Caco-2 (cell line): ENCODE measurements at regions not wholly inside any gene's neighbourhood (a gene's known extent, or its start where the extent isn't known, plus 50 kb on each side); places are given as distances from the start of the nearest gene placed in this dataset.

ENCODE experiments used
- BruUV-seq: library from RNA; stranded (reverse); fragments of 400-500 nt; replicated peaks from 2 replicates; lab custom pipeline; 2021; lab: Mats Ljungman, UMichigan
- CTCF ChIA-PET: fragments of 300-600 bp; sonication (Branson Sonifier 250); formaldehyde crosslinking; loops from one replicate; lab custom pipeline; 2022; ENCODE audit warnings: antibody characterized with exemption; lab: Charles Lee
- POLR2A ChIA-PET: fragments of 300-600 bp; sonication (Branson Sonifier 250); formaldehyde crosslinking; loops from one replicate; lab custom pipeline; 2022; ENCODE audit warnings: antibody characterized with exemption; lab: Charles Lee
- DNase-seq, 2 experiments: peaks; one replicate each; pipeline versions ENCODE4 v3.0.0 to v3.0.0-alpha.2; 2020 to 2022
- H3K27me3 ChIP-seq: replicated peaks from 2 replicates; pipeline ENCODE4 v1.6.0; 2011; ENCODE audit warnings: low read length; ENCODE audit not compliant: control insufficient read depth, insufficient read depth
- H3K36me3 ChIP-seq: 2 replicates; pipeline ENCODE4 v1.5.1; 2011; ENCODE audit warnings: low read length; ENCODE audit not compliant: control insufficient read depth, insufficient read depth
- H3K4me1 ChIP-seq: fragments of 250-450 bp; sonication (Bioruptor Pico); 2 replicates; pipeline ENCODE4 v1.5.1; 2020; ENCODE audit warnings: mild to moderate bottlenecking
- H3K4me3 ChIP-seq: 2 replicates; pipeline ENCODE4 v1.5.1; 2011; ENCODE audit warnings: low read depth, mild to moderate bottlenecking, control low read depth, low read length
- H3K9me3 ChIP-seq: fragments of 250-450 bp; sonication (Bioruptor Pico); 2 replicates; pipeline ENCODE4 v1.5.1; 2020; ENCODE audit warnings: mild to moderate bottlenecking, moderate library complexity
- H3K27ac Mint-ChIP-seq: one replicate; pipeline ENCODE4 v1.8.0; 2022; ENCODE audit warnings: mixed read lengths; ENCODE audit not compliant: unreplicated experiment
- H3K27me3 Mint-ChIP-seq: one replicate; pipeline ENCODE4 v1.8.0; 2022; ENCODE audit warnings: mixed read lengths; ENCODE audit not compliant: insufficient read depth, unreplicated experiment
- H3K36me3 Mint-ChIP-seq: one replicate; pipeline ENCODE4 v1.8.0; 2022; ENCODE audit warnings: mild to moderate bottlenecking, mixed read lengths; ENCODE audit not compliant: insufficient read depth, unreplicated experiment
- H3K4me1 Mint-ChIP-seq: one replicate; pipeline ENCODE4 v1.8.0; 2022; ENCODE audit warnings: low read depth, mixed read lengths; ENCODE audit not compliant: unreplicated experiment
- H3K4me3 Mint-ChIP-seq: one replicate; pipeline ENCODE4 v1.8.0; 2022; ENCODE audit warnings: mild to moderate bottlenecking, moderate library complexity, mixed read lengths; ENCODE audit not compliant: unreplicated experiment
- H3K9me3 Mint-ChIP-seq: one replicate; pipeline ENCODE4 v1.8.0; 2022; ENCODE audit warnings: mixed read lengths; ENCODE audit not compliant: unreplicated experiment
- intact Hi-C: fragments of 100-400 bp; cut with micrococcal nuclease; formaldehyde crosslinking; loops from one replicate; pipeline ENCODE4 v1.10.0; 2022; ENCODE audit not compliant: unreplicated experiment
- TF ChIP-seq, protein P1 (sequence below), 2 experiments: fragments of 200-600 bp in 1 of 2; IDR thresholded peaks; 1 replicate in 1 of 2; 2 replicates in 1 of 2; pipeline versions ENCODE4 v1.5.1 to v1.8.0; 2011 to 2022; ENCODE audit warnings: antibody characterized with exemption in 1 of 2, control low read depth in 1 of 2, inconsistent platforms in 1 of 2, low read depth in 1 of 2, low read length in 1 of 2, mild to moderate bottlenecking in 1 of 2, moderate library complexity in 1 of 2; ENCODE audit not compliant: insufficient read depth in 1 of 2, severe bottlenecking in 1 of 2, unreplicated experiment in 1 of 2

DNA sequence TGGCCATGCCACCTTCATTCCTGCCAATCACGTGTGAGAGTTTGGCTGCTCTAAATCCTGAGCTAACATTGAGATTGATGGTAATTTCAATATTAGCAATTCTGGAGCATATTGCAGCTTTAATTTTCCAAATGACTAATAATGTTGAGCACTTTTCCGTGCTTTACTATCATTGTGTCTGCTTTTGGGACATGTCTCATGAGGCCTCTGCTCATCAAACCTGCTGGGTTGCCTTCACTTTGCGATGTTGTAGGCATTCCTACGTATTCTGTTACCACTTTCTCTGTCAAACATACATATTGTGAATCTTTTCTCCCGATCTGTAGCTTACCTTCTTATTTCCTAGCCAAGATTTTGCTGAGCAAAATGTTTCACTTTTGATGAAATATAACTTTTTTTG lies 466.6 kb downstream of the GALR1 start:
- Mint-ChIP-seq H3K27me3 (peaks cover 16% of the 10 kb centered on the region), H3K4me1 (no peaks in the 10 kb centered on the region), H3K4me3 (no peak overlapping the region), H3K27ac (no peak overlapping the region), H3K9me3 (no peaks in the 10 kb centered on the region), H3K36me3 (no peaks in the 10 kb centered on the region)
- Histone ChIP-seq H3K4me1 (no peaks in the 10 kb centered on the region), H3K36me3 (no peaks in the 10 kb centered on the region), H3K9me3 (no peaks in the 10 kb centered on the region), H3K27me3 (no peaks in the 10 kb centered on the region), H3K4me3 (no peak overlapping the region)
- DNase-seq, result no peak
- no TSS peak for BruUV-seq
- intact Hi-C loops, result no loop called here
- TF ChIP-seq, protein P1, sequence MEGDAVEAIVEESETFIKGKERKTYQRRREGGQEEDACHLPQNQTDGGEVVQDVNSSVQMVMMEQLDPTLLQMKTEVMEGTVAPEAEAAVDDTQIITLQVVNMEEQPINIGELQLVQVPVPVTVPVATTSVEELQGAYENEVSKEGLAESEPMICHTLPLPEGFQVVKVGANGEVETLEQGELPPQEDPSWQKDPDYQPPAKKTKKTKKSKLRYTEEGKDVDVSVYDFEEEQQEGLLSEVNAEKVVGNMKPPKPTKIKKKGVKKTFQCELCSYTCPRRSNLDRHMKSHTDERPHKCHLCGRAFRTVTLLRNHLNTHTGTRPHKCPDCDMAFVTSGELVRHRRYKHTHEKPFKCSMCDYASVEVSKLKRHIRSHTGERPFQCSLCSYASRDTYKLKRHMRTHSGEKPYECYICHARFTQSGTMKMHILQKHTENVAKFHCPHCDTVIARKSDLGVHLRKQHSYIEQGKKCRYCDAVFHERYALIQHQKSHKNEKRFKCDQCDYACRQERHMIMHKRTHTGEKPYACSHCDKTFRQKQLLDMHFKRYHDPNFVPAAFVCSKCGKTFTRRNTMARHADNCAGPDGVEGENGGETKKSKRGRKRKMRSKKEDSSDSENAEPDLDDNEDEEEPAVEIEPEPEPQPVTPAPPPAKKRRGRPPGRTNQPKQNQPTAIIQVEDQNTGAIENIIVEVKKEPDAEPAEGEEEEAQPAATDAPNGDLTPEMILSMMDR (IDR thresholded peaks at IDR 0.05; ENCODE audit: insufficient read depth in 1 of 2, low read depth in 1 of 2, low read length in 1 of 2, severe bottlenecking in 1 of 2, unreplicated experiment in 1 of 2), result no peak
- POLR2A ChIA-PET, result no interaction called here
- CTCF ChIA-PET, result no interaction called here

- ChIA-PET POLR2A (no interaction called here), CTCF (no interaction called here)
- DNase-seq, result no peak
- Histone ChIP-seq H3K27me3 (no peaks in the 10 kb centered on the region), H3K4me3 (no peak overlapping the region), H3K4me1 (no peaks in the 10 kb centered on the region), H3K9me3 (no peaks in the 10 kb centered on the region), H3K36me3 (no peaks in the 10 kb centered on the region)
- no peak overlapping the region for H3K4me3 Mint-ChIP-seq
- H3K27ac Mint-ChIP-seq, result no peak overlapping the region
- BruUV-seq, result no TSS peak
- H3K4me1 Mint-ChIP-seq, result no peaks in the 10 kb centered on the region
- peaks cover 7% of the 10 kb centered on the region for H3K27me3 Mint-ChIP-seq
- H3K36me3 Mint-ChIP-seq, result no peaks in the 10 kb centered on the region
- TF ChIP-seq, protein P1 (IDR thresholded peaks at IDR 0.05; ENCODE audit: insufficient read depth in 1 of 2, low read depth in 1 of 2, low read length in 1 of 2, severe bottlenecking in 1 of 2, unreplicated experiment in 1 of 2), result no peak
- intact Hi-C loops, result no loop called here
- no peaks in the 10 kb centered on the region for H3K9me3 Mint-ChIP-seq
Observed at GRCh38 chr18:77733292-77733903, 483.8 kb downstream of the GALR1 start.

- Mint-ChIP-seq H3K27ac (no peak overlapping the region), H3K4me1 (no peaks in the 10 kb centered on the region), H3K4me3 (no peak overlapping the region), H3K9me3 (no peaks in the 10 kb centered on the region), H3K27me3 (peaks cover 3% of the 10 kb centered on the region), H3K36me3 (no peaks in the 10 kb centered on the region)
- Histone ChIP-seq H3K27me3 (no peaks in the 10 kb centered on the region), H3K4me3 (no peak overlapping the region), H3K36me3 (no peaks in the 10 kb centered on the region), H3K4me1 (no peaks in the 10 kb centered on the region), H3K9me3 (no peaks in the 10 kb centered on the region)
- no TSS peak for BruUV-seq
- intact Hi-C loops, result no loop called here
- TF ChIP-seq, protein P1 (IDR thresholded peaks at IDR 0.05; ENCODE audit: insufficient read depth in 1 of 2, low read depth in 1 of 2, low read length in 1 of 2, severe bottlenecking in 1 of 2, unreplicated experiment in 1 of 2), result no peak
- ChIA-PET CTCF (no interaction called here), POLR2A (no interaction called here)
- no peak for DNase-seq
Observed at GRCh38 chr18:77736842-77737241, 487.2 kb downstream of the GALR1 start.
